PFSK-1 (cell line): ENCODE measurements at regions not wholly inside any gene's neighbourhood (a gene's known extent, or its start where the extent isn't known, plus 50 kb on each side); places are given as distances from the start of the nearest gene placed in this dataset.

Experiments used
- POLR2AphosphoS5 ChIP-seq: IDR thresholded peaks from 2 replicates; pipeline ENCODE4 v1.6.1; 2012; ENCODE audit warnings: low read depth, mild to moderate bottlenecking, control low read depth, low read length, moderate library complexity
- REST ChIP-seq, 2 experiments: IDR thresholded peaks; 2 replicates each; pipeline versions ENCODE4 v1.6.1 to v1.8.0; 2011 to 2012; ENCODE audit warnings: low read depth in 2 of 2, low read length in 2 of 2, control low read depth in 1 of 2, inconsistent platforms in 1 of 2, mild to moderate bottlenecking in 1 of 2, moderate library complexity in 1 of 2; ENCODE audit not compliant: insufficient read depth in 1 of 2
- SIN3A ChIP-seq: IDR thresholded peaks from 2 replicates; pipeline ENCODE4 v1.6.1; 2012; ENCODE audit warnings: mild to moderate bottlenecking, low read length, moderate library complexity, borderline replicate concordance; ENCODE audit not compliant: insufficient read depth

- TF ChIP-seq SIN3A (no peak), POLR2AphosphoS5 (no peak), REST (IDR thresholded peaks at IDR 0.05; ENCODE audit: insufficient read depth in 1 of 2, low read depth in 2 of 2, low read length in 2 of 2) (no peak)
Measured at GRCh38 chr12:14200598-14200997, 164.9 kb upstream of the ATF7IP start.
